HG02981 (cell line): ENCODE measurements at regions not wholly inside any gene's neighbourhood (a gene's known extent, or its start where the extent isn't known, plus 50 kb on each side); places are given as distances from the start of the nearest gene placed in this dataset.
"Not testable (repeated sequence)": the region's sequence is repeated elsewhere in the genome, so short reads cannot be mapped to it uniquely, and the experiment has no call there.

Experiments
- ATAC-seq: cut with Tn5 transposase; IDR thresholded peaks from one replicate; pipeline ENCODE4 v1.9.1; 2021; ENCODE audit warnings: mild to moderate bottlenecking, moderate library complexity; ENCODE audit not compliant: unreplicated experiment

DNA sequence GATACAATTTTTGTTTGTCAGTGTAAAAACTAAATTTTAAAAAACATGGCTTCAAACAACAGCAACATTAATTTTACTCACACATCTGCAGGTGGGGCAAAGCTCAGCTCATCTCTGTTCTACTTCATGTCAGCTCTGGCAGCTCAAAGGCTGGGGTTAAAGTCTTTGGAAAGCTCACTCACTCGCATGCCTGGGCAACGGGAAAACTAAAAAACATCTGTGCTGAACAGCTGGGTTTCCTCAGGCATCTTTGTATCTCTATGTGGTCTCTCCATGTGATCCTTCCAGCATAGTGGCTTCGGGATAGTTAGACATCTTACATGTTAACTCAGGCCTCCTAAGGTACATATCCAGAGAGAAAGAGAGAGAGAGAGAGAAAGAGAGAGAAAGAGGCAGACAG is 499.6 kb downstream of the RFPL4B start:
- no peak for ATAC-seq

- ATAC-seq, result no peak
Measured at GRCh38 chr6:112851146-112851545, 504.0 kb downstream of the RFPL4B start.

DNA sequence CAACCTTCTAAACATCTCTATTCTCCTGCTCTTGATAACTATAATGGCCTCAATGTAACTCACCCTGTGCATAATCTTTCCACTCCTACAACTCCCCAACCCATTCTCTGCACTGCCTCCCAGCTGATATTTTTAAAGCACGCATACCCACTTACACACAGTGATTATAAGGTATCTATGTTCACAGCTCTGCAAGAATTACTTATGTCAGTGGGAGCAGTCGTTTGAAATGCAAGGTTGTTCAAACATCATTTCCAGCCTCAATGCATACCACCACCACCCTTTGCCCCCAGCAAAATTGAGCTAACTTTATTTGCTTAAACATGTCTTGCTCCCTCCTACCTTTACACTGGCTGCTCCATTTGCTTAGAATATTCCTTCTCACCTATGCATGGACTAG is 506.0 kb downstream of the RFPL4B start:
- ATAC-seq, result no peak

DNA sequence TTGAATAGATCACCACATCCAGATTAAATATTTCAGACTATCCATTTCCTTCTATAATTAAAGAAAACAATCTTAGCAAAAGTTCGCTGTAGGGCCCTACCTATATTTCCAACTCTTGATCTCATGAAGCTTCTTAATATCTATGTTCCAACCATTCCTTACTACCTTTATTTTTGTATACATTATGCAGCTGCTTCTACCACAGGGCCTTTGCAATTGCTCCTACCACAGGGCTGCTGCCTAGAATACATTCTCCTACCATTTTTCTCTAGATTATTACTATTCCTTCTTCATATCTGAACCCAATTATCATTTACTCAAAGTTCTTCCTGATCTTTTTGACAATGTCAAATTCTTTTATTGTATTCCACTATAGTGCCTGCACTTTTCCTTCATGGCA is 516.6 kb downstream of the RFPL4B start:
- ATAC-seq, result no peak

- no peak for ATAC-seq
Measured at GRCh38 chr6:112865131-112865530, 518.0 kb downstream of the RFPL4B start.

DNA sequence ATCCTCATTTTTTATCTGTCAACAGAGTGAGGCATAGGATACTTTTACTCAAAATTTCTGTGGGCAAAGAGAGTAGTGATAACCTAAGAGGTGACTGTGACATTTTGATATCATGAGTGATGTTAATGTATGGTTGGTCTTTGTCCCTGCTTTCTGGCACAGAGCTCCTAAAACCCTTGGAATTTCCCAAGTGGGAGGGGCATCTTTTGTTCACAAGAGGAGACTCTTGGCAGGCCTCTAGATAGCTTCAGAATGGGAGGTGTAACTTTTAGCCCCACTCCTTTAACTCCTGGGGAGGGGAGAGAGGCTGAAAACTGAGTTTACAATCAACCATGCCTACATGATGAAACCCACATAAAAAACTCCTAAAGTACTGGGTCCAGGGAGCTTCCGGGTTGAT is 527.8 kb downstream of the RFPL4B start:
- no peak for ATAC-seq

GRCh38 chr6:112877134-112878100 is 530.3 kb downstream of the RFPL4B start:
- no peak for ATAC-seq

DNA sequence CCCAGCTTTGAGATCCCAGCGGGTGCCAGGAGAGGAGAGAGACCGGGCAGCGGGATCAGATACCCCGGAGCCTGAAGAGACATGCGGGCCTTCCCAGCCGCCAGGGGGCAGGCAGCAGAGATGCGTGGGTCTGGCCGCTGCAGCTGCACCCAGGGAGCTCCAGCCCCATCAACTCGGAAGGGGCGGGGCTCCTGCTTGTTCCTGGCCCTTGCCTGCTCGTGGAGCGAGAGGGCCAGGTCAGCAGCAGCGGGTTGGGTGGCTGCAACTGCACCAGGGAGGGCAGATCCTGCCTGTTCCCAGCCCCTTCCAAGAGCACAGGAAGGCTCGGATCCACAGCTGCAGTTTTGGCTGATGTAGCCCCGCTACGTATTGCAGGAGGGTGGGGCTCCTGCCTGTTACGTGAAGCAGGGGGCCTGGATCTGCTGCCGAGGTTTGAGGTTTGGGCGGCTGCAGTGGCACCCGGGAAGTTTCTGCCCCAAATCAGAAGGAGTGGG is 532.8 kb downstream of the RFPL4B start:
- ATAC-seq, result no peak

DNA sequence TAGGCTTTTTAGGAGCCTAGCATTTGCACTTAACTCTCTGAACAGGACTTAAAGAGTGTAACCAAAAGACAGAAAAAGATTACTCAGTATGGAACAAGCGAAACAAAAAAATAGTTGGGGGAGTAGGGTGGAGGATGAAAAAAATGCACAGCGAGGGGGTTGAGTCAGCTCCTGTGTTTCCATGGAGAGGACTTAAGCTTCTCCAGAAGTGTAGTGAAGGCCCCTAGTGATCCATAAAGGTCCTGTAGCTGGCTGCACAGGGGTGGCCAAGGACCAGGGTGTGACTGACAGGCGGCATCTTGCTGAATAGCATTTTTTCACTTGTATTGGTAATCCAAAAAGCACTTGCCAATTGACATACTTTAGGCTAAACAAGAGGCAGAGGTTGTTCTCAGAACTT is 533.9 kb downstream of the RFPL4B start:
- ATAC-seq, result no peak

DNA sequence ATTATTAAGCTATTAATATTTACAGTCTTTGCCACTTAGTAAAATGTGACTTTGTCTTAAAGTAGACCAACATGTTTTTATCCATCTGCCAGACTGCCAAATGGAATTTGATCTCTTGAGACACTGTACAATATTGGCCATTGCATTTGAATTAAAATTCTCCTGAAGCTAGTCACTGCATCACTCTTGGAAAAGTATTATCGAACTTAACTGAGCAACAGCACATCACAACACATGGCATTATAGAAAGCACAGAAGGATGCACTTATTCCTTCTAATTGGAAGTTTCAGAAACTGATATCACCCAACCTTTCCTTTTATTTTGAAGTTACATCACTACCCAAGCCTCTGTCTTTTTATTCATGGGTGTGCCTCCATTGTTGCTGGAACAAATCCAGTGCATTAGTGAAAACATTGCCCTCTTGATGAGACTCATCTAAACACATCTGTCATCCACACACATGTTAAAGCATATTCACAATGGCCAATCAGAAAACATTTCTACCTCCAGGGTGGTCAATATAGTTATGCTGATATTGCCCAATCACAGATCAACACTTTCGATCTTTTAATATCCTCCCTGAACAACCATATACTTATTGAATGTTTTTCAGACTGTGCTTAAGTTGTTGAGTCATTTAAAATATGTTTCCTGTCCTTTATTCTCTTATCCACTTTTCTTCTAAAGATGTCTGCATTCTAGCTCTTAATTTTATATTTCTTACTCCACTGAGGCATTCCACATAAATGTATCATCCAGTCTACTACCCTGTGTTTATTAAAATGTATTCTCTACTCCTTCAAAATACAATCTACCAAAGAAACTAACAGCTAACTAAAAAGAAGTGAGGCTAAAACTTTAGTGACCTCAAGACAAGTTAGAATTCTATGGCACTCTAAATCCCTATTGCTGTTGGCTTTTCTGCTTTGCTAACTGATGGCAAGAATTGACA is 535.0 kb downstream of the RFPL4B start:
- ATAC-seq, result no peak

- ATAC-seq, result no peak
Measured at GRCh38 chr6:112883095-112883494, 536.0 kb downstream of the RFPL4B start.

DNA sequence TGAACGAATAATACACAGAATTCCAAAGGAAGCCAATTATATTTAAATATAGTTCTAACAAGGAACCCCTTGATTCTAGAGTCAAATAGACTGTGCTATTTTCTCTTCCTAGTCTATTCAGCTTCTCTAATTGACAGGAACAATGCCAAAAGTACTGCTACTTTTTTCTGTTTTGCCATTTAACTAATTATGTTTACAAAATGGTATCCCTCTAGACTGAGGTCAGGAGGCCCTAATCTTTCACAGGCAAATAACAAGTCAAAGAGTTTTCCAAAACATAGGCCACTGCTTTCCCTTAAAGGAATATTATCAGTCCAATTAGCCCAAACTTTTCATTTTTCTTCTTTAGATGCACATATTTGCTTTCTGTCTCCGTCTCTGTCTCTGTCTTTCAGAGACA is 539.3 kb downstream of the RFPL4B start:
- ATAC-seq, result no peak

GRCh38 chr6:112887424-112887823 is 540.3 kb downstream of the RFPL4B start:
- not testable (repeated sequence) for ATAC-seq

- no peak for ATAC-seq
Measured at GRCh38 chr6:112899541-112899940, 552.4 kb downstream of the RFPL4B start.

DNA sequence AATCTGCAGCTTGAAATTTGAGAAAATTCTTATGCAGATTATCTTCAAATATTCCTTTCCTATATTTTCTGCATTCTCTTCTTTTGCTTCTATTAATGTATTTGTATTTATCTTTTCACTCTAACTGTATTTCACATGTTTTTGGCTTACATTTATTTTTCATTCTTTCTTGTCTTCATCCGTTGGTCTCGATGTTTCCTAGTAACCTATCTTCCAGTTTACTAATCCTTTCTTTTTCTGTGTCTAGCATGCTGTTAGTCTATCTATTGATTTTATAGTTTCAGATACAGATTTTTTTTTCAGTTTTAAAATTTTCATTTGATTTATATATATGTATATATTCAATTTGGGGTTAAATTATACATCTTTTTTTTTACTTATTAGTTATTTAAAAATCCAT is 556.2 kb downstream of the RFPL4B start:
- no peak for ATAC-seq

DNA sequence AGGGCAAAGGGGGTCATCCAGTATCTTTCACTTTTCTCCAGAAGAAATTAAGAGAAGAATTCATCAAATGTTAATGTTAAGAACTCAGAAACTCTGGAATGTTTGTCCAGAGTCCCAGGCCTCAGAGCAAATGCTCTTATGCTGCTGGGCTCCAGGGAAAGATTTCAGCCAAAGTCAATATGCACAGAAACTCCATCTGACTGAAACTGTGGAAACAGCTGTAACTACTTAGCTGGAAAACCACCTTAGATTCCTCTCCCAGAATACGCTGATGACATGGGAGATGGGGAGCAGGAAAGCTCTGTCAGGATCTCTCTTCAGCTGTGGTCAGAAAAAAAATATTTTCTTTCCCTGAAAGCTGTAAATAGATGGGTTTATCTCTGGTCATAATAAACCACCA is 559.6 kb downstream of the RFPL4B start:
- ATAC-seq, result no peak

GRCh38 chr6:112909781-112910180 is 562.7 kb downstream of the RFPL4B start:
- ATAC-seq, result no peak

GRCh38 chr6:112910256-112910655 is 563.1 kb downstream of the RFPL4B start:
- no peak for ATAC-seq

DNA sequence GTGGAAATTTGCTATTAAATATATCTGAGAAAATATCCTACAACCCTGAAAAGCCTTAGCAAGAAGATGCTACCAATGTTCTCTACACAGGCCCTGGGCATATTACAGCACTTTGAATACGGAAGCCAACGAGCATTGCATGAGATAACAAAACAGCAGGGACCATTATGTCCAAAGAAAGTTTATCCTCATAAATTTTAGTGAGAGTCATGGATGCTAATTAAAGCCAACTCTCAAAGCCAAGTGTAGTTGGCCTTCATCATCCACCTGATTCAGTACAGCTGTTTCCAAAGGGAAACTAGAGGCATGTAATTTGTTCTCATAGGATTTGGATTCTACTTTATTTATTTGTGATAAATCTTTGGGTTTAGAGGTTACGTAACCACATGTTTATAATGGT is 564.8 kb downstream of the RFPL4B start:
- ATAC-seq, result no peak

DNA sequence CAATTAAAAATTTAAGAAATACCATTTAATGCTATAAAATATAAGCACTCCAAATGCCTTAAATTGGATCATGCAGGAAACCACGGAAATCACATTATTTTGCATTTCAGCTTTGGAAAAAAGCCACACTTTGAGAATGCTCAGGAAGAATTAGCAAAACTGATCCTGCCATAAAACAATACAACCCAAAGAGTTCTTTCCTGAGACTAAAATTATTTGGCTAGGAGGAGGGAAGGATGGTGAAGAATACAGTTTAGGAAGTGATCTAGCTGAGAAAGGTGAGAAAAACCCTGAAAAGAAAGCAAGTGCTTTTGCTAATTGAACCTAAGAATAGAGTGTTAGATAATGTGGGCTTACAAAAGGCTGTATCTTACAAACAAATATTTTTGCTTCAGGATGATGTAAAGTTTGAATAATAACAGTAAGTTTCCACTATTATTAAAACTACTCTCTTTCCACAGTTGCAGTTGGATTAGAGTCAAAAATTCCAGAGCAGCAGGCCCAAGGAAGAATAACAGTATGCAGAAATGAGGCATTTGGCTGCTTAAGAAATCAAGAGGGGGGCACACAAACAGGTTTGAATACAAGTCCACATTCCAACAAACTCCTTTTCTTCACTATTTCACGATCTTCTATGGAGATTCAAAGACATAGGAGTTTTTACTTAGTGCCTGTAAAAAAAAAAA is 565.4 kb downstream of the RFPL4B start:
- ATAC-seq, result no peak

GRCh38 chr6:112919744-112920143 is 572.6 kb downstream of the RFPL4B start:
- not testable (repeated sequence) for ATAC-seq
